KG1 (cell line): ENCODE measurements at regions not wholly inside any gene's neighbourhood (a gene's known extent, or its start where the extent isn't known, plus 50 kb on each side); places are given as distances from the start of the nearest gene placed in this dataset.
A peak's percentile ranks its signal among the peaks of the same experiment; 100 is the strongest.
"Not testable (repeated sequence)": the region's sequence is repeated elsewhere in the genome, so short reads cannot be mapped to it uniquely, and the experiment has no call there.

Experiments
- DNase-seq: peaks from one replicate; lab custom pipeline; 2025; lab: John Stamatoyannopoulos, UW

DNA sequence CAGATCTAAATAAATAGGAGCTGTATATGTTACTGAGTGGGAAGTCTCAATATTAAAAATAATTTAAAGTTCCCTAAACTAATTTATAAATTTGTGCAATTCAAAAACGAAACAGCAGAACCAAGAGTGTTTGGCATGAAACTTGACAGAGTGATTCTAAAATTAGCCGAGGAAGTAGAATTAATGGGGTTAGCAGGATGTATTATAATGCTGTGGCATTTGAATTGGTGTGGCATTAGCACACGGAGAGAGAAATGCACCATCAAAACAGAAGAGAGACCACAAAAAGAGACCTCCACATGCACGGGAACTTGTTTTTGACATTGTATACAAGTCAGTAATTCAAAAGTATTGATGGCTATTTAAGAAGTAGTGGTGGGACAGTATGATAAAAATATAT, 366.0 kb upstream of the RGS6 start:
- DNase-seq: no peak

DNA sequence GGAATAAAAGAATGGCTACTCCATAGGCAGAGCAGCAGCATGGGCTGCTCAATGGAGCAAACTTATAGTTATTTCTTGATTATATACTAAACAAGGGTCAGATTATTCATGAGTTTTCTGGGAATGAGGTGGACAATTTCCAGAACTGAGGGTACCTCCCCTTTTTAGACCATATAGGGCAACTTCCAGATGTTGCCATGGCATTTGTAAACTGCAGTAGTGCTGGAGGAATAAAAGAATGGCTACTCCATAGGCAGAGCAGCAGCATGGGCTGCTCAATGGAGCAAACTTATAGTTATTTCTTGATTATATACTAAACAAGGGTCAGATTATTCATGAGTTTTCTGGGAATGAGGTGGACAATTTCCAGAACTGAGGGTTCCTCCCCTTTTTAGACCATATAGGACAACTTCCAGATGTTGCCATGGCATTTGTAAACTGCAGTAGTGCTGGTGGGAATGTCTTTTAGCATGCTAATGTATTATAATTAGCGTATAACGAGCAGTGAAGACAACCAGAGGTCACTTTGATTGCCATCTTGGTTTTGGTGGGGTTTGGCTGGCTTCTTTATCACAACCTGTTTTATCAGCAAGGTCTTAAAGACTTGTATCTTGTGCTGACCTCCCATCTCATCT, 364.6 kb upstream of the RGS6 start:
- DNase-seq: not testable (repeated sequence)

DNA sequence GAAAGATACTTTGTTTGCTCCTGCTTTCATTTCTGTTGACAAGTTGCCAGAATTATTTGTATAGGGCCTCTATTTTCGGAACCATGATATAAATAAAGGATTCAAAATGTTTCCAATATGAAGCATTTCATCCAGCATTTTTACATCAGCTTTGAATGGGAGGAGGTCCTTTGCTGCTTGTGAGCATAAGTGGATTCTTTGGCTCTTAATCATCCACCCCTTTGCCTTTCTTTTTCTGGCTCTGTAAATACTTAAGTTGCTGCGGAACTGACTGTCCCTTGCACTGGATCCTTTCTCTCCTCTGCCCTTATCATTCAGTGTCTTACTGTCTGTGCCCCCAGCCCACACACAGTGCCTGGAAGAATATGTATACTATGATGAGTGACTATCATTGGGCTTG, 357.3 kb upstream of the RGS6 start:
- DNase-seq: no peak

DNA sequence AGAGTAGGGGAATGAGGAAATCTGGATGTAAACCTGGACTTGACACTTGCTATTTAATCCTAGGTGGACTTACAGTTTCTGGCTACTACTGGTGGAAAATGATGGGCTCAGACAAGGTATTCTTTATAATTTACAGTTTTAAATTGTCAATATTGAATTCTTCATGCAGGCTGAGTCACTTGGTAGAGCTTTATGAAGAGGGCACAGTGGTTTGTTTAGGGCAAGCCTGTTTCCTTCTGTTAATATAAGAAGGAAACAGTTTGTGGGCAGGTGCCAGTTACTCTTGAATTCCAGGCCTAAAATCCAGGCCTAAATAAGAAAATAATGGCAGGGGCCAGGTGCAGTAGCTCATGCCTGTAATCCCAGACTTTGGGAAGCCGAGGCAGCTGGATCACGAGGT, 355.8 kb upstream of the RGS6 start:
- DNase-seq: no peak

DNA sequence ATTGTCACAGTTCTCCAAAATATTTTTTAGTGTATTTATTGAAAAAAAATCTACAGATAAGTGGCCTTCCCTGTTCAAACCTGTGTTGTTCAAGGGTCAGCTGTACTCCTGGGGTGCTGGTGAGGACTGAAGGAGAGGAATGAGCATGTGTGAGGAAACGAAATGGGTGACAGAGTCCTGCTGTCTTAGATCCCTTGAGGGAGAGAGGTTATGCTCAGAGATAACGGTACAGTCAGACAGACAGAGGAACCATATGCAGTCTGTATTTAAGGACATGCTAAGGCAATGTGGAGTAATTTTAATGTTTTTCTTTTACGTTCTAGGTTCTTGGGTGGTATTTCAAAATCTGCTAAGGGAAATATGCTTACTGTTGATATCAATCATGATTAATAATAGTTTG, 352.9 kb upstream of the RGS6 start:
- no peak for DNase-seq

DNA sequence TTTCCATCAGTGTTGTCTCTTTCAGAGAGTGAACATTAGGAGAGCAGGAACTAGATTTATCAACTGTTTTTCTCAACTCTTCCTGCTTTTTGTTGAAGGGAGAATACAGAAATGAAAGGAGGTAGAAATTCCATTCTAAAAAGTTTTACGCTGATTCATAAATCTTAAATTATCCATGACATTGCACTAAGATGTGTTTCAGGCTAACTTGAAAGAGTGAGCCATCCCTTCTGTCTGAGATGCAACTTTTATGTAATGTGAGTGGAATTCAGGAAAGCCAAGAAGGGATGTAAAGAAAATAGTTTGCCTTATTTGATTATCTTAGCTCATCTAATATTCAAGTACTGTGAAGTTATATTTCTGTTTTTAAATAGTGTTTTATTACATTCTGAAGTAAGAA, 349.5 kb upstream of the RGS6 start:
- DNase-seq: no peak

DNA sequence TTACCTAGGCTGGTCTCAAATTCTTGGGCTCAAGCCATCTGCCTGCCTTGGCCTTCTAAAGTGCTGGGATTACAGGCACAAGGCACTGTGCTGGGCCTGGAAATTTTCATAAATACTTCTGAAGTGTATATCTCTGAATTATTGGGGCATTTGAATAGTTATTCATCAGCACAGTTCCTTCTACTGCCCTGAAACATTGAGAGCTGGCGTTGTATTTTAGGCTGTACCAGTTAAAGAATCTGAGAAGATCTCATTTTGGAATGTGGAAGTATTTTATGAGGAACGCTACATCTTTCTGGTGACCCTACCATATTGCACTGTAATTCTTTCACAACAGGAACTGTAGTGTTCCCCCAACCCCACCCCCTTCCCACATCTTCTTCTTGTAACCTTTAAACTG, 349.0 kb upstream of the RGS6 start:
- no peak for DNase-seq

DNA sequence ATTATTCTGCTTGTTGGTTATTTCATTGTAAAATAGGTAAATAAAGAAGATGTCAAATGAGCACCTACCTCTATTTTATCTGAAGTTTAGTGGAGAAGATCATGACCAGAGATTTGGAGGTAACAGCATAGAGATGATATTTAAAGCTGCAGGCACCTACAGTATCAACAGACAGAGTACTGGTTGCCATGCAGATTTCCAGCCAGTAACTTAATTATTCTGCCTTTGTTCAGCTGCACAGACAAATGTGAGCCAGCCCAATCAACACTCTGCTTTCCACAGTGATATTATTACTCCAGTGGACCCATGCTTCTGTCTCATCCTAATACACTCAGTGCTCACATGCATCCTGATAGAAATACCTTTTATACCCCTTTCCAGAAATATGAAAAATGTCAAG, 348.5 kb upstream of the RGS6 start:
- no peak for DNase-seq

DNA sequence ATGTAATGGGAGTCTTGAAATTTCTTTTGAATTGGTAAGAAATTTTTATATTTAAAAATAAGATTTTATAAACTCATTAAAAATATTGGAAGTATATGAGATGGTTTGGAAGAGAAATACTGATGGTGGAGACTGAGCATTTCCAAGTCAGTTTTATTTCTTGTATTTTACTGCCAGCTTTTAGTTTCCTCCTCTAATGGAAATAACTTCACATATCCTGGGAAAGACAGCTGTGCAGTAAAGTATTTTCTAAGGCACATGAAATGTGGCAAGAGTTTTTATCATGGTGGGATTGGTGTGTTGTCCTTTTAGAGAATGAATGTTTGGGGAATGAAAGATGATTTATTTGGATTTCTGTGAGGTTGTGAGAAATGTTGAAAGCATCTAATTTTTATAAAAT, 346.9 kb upstream of the RGS6 start:
- DNase-seq: no peak

DNA sequence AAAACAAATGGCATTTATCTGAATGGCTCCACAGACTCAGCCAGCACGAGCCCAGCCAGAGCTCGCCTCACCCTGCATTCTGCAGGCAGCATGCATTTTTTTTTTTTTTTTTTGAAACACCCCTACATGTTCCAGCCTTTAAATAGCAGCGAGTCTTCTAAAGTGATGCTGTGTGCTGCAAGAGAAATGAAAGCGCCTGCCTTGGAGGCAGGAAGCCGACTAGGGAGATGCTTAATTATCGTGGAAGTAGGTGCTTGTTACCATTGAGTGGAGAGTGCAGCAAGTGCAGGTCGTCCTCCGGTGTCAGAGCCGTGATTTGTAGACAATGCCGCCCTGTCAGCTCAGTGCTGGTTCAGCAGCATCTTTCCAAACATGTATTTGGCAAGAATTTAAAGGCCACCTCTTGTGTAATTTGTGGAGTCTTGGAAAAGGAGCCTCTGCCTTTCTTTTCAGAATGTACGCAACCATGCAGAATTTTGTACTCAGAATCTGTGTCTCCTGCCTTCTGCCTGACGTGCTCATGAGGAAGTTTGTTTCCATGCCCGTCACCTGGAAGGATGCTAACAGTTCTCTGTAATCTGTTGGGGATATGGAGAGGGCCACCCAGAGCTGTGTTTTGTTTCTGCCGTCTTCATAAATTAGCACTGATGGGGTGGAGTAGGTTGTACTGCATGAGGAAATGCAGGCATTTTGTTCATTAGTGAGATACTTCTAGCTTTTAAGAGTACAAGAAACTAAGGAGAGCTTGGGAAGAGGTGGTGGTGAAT, 345.9 kb upstream of the RGS6 start:
- no peak for DNase-seq

DNA sequence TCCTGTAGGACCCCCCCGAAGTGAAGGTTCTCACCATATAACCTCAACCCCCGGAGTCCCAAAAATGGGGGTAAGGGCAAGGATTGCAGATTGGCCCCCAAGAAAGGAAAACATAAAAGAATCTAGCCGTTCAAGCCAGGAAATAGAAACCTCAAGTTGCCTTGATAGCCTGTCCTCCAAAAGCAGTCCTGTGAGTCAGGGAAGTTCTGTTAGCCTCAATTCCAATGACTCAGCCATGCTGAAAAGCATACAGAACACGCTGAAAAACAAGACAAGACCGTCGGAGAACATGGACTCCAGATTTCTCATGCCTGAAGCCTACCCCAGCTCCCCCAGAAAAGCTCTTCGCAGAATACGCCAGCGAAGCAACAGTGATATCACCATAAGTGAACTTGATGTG, 344.2 kb upstream of the RGS6 start:
- no peak for DNase-seq

DNA sequence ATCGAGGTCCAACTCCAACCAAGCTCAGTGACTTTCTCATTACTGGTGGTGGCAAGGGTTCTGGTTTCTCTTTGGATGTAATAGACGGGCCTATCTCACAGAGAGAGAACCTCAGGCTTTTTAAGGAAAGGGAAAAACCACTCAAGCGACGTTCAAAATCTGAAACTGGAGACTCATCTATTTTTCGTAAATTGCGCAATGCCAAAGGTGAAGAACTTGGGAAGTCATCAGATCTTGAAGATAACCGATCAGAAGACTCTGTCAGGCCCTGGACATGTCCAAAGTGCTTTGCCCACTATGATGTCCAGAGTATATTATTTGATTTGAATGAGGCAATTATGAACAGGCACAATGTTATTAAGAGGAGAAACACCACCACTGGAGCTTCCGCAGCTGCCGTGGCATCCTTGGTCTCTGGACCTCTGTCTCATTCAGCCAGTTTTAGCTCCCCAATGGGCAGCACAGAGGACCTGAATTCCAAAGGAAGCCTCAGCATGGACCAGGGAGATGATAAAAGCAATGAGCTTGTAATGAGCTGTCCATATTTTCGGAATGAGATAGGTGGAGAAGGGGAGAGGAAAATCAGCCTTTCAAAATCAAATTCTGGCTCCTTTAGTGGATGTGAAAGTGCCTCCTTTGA, 343.5 kb upstream of the RGS6 start:
- no peak for DNase-seq

DNA sequence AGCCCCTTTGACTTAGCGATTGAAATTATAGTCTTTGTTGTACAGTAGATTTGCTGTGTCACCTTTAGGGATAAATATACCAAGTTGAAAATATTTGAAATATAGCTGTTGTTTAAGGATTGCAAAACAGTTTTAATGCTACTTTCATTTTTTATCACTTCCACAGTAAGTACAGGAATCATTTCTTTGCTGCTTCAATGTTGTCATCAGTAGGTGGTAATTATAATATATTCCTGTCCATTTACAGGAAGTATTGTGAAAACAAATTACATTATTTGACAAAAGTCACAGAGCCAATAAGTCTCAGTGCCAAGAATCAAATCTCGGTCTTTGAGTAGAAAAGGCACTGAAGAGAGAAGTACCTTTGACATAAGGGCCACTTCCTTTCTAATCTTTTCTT, 342.6 kb upstream of the RGS6 start:
- no peak for DNase-seq

DNA sequence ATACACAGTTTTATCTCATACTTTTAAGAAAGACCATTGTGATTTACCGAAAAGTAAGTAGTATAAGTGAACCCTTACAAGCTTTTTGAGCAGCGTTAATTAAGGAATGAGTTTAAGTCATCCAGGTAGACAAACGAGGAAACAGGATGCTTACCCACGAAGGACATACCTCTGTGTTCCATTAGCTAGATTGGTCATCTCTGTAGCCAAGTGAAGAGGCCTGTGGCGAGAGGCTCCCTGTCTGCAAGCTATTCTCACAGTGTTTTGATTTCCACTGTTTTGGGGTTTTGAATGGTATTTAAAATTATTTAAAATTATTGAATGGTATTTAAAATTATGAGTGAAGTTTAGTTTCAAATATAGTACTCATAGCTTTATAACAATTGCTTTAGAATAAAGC, 342.1 kb upstream of the RGS6 start:
- DNase-seq: no peak

DNA sequence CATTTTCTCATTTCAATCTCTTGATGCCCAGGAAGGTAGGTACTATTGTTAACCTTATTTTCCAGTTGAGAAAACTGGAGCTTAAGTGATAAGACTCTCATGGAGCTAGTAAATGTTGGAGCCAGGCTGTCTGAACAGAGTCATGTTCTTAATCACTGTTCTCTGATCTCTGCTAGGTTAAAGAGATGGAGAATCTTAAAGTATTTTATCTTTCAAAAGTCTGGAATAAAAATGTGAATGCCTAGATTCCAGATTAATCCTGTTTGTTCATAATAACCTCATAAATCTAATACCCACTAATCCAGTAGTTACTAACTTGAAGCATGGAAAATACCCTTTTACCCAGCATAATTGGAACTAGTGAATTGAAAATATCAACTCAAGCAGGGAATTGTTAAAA, 341.0 kb upstream of the RGS6 start:
- DNase-seq: no peak

DNA sequence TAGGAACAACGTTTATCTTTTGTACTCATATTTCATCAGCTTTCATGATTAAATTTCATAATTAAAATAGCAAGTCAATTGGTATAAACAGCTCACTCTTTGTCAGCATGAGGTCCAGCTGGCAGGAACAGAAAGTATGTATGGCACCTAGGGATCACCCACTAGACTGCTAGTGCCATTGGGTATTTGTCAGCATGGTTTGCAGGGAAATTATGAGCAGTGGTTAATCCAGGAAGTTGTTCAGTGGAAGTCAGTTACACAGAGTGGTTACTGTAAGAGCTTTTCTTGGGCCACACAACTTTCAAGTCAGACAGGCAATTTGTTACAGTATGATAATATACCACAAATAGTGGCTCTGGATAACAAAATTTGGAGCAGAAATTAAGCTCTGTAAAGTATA, 340.3 kb upstream of the RGS6 start:
- no peak for DNase-seq

DNA sequence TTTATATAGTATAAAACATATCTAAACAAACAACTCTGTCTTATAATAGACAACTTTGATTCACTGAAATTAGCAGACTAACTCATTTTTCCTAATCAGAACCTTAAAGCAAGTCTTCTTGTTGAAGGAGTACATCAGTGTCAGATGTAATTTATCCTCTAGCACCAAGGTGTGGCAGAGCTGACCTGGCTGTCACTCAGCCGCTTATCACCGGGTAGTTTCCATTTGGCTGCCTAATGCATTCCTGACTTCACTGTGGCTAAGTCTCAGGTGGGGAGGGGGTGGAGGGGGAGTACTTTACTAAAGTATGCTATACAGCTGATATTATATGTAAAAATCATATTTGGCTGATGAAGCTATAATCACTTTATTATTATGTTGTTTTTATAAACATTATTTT, 339.9 kb upstream of the RGS6 start:
- DNase-seq: no peak

DNA sequence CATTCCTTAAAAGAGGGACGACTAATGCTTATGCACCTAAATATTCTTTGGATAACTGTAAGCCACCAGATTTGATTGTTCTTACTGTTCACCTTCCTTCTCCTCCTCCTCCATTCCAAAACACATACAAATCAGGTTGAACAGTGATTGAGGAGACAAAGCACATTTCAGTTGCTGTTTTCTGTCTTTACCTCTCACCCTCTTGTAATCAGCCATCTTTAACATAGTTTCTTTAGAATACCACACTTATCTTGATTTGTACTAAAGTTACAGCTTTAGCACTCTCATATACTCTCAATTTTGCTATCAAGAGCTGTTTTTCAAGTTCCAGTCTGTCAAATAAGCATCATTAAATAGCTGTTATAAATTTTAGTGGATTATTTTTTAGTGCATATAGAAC, 338.3 kb upstream of the RGS6 start:
- no peak for DNase-seq

DNA sequence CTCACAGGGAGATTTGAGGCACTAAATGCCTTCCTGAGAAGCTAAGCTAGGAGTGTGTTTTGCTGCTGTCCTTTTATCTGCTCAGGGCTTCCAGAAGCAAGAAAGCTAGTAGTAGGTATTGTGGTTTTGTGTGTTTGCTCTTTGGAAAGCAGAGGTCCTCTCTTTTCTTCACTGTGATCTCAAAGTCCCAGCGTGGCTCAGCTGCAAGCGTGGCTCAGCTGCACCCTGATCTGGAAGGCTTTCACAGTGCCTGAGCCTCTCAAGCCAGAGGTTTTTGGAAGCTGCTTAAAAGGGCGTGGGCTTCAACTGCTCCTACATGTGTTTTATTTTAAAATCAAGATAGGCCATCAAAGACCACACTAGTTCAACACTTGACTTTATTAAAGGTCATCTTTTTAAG, 337.4 kb upstream of the RGS6 start:
- no peak for DNase-seq

DNA sequence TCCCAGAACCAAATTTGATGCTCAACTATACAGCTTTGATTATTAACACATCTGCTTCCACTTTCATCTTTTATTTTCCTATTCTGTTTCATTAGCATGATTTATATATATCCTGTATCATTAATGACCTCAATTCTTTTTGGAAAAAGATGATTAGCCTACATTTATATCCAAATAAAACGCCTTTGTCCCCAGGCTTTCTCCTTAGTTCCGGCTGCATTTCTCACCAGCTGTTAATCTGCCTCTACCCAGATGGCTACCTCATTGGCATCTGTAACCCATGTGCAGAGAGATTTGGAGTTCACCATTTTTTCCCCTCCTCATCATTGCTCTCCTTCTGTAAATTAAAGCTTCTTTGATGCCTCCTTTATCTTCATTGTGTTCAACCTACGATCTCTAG, 336.8 kb upstream of the RGS6 start:
- DNase-seq: no peak

DNA sequence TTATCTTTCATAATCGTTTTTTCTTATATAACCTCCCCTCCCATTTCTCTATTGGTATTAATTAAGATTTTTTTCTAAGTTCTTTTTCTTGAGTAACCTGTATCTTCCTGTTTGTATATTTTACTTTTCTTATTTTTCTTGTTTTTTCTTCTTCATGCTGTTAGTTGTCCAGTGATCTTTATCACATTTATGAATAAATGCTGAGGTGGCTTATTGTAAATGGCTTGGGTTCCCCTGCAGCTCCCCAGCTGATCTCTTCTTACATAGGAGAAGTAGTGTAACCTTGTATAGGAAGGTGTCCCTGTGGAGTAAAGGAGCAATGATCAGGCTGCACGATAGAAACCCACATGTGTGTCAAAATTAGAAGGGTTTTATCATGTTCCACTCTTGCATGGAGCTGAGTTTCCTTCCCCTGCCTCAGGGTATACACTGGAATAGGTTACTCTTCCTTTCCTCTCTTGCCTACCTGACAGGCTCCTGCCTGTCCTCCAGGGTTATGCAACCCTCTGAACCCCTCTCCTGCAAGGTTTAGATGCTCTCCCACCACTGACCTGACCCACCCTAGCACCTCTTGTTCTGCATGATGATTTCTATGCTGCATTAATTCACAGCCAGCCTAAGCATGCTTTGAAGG, 334.8 kb upstream of the RGS6 start:
- no peak for DNase-seq

DNA sequence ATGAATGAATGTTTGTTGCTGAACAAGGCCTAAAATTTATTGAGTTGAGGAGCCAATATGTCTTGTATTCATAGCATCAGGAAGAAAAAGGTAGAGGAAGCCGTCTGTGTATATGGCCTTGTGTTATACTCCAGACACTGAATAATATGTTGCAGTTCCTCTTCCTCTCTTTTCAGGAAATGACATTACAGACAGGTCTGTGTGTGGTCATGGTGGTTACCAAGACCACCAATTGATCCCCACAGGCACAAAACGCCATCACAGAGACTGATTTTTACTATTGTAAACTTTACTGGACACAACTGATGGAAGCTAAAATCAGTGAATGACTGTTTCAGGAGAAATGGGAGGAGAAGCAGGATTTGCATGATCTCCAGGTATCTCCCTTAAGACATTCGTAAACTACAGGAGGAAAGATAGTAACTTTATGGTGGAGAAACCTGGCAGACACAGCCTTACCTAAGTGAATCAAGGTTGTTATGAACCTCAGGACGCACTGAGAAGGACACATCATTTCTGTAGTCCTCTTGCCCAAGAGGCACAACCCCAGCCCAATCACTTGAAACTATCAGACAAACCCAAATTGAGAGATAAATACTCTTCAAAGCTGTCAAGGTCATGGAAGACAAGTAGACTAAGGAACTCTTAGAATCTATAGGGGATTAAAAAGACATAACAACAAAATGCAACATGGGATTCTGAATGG, 334.1 kb upstream of the RGS6 start:
- peak; percentile 33 for DNase-seq

DNA sequence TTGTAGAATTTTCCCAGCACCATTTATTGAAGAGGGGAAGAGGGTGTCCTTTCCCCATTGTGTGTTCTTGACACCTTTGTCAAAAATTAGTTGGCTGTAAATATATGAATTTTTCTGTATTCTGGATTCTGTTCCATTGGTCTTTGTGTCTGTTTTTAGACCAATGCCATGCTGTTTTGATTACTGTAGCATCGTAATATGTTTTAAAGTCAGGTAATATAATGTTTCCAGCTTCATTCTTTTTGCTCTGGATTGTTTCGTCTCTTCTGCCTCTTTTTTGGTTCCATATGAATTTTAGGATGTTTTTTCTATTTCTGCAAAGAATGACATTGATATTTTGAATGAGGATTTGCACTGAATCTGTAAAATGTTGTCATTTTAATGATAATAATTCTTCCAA, 331.9 kb upstream of the RGS6 start:
- no peak for DNase-seq
